ENCODE measurements at regions not wholly inside any gene's neighbourhood (a gene's known extent, or its start where the extent isn't known, plus 50 kb on each side); places are given as distances from the start of the nearest gene placed in this dataset.

- Histone ChIP-seq H3K9me3 (ENCODE audit: control insufficient read depth in 1 of 2, insufficient read depth in 1 of 2, low read depth in 1 of 2, low read length in 2 of 2) (no peaks in the 10 kb centered on the region), H2AFZ (ENCODE audit: low read depth, low read length, poor library complexity, severe bottlenecking) (no peak overlapping the region), H3K27me3 (ENCODE audit: insufficient read depth, low read length) (no peaks in the 10 kb centered on the region), H4K20me1 (ENCODE audit: insufficient read depth) (no peaks in the 10 kb centered on the region), H3K27ac (ENCODE audit: low read depth, low read length) (no peak overlapping the region), H3K79me2 (ENCODE audit: insufficient read depth, low read length) (no peaks in the 10 kb centered on the region), H3K9me2 (ENCODE audit: insufficient read depth) (no peaks in the 10 kb centered on the region), H3K4me3 (replicated peaks in 1 of 2; ENCODE audit: low read depth in 1 of 2, low read length in 2 of 2) (no peak overlapping the region), H3K36me3 (ENCODE audit: control insufficient read depth in 1 of 2, insufficient read depth in 2 of 2, low read length in 2 of 2) (no peaks in the 10 kb centered on the region), H3K9ac (ENCODE audit: low read length) (no peak overlapping the region), H3K4me2 (ENCODE audit: low read length) (no peak overlapping the region), H3K4me1 (ENCODE audit: control insufficient read depth in 1 of 2, insufficient read depth in 2 of 2, low read length in 2 of 2) (no peaks in the 10 kb centered on the region)
- intact Hi-C loops (cut with micrococcal nuclease), result no loop called here
- ChIA-PET RAD21 (ENCODE audit: low non-redundant PET in 1 of 2, low total read pairs in 2 of 2, uncharacterized antibody in 2 of 2, unreplicated experiment in 2 of 2) (no interaction called here), CTCF (no interaction called here), POLR2A (no interaction called here)
- ATAC-seq, result no peak
- BruUV-seq (replicated peaks), result no TSS peak
- DNase-seq (ENCODE audit: low read depth, low spot score), result no peak
- no peak for TF ChIP-seq SIN3A (IDR thresholded peaks at IDR 0.05; ENCODE audit: low read depth)
- TF ChIP-seq ZFX (IDR thresholded peaks at IDR 0.05), result no peak
- TF ChIP-seq ELF1 (IDR thresholded peaks at IDR 0.05; ENCODE audit: borderline replicate concordance, low read depth), result no peak
- TF ChIP-seq SP1 (IDR thresholded peaks at IDR 0.05; ENCODE audit: low read depth), result no peak
- no peak for TF ChIP-seq POLR2AphosphoS5 (IDR thresholded peaks at IDR 0.05; ENCODE audit: low read depth, low read length)
- no peak for TF ChIP-seq JUND (IDR thresholded peaks at IDR 0.05)
- TF ChIP-seq YY1 (IDR thresholded peaks at IDR 0.05; ENCODE audit: extremely low read depth, insufficient replicate concordance, low read depth, low read length), result no peak
- TF ChIP-seq CTCF (IDR thresholded peaks at IDR 0.05 in 2 of 3, conservative IDR thresholded peaks at IDR 0.05 in 1 of 3; ENCODE audit: borderline replicate concordance in 1 of 3, insufficient read depth in 1 of 3, low read depth in 2 of 3, low read length in 2 of 3), result no peak
- TF ChIP-seq, protein P1, sequence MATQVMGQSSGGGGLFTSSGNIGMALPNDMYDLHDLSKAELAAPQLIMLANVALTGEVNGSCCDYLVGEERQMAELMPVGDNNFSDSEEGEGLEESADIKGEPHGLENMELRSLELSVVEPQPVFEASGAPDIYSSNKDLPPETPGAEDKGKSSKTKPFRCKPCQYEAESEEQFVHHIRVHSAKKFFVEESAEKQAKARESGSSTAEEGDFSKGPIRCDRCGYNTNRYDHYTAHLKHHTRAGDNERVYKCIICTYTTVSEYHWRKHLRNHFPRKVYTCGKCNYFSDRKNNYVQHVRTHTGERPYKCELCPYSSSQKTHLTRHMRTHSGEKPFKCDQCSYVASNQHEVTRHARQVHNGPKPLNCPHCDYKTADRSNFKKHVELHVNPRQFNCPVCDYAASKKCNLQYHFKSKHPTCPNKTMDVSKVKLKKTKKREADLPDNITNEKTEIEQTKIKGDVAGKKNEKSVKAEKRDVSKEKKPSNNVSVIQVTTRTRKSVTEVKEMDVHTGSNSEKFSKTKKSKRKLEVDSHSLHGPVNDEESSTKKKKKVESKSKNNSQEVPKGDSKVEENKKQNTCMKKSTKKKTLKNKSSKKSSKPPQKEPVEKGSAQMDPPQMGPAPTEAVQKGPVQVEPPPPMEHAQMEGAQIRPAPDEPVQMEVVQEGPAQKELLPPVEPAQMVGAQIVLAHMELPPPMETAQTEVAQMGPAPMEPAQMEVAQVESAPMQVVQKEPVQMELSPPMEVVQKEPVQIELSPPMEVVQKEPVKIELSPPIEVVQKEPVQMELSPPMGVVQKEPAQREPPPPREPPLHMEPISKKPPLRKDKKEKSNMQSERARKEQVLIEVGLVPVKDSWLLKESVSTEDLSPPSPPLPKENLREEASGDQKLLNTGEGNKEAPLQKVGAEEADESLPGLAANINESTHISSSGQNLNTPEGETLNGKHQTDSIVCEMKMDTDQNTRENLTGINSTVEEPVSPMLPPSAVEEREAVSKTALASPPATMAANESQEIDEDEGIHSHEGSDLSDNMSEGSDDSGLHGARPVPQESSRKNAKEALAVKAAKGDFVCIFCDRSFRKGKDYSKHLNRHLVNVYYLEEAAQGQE (IDR thresholded peaks at IDR 0.05; ENCODE audit: low read depth), result no peak
- no peak for TF ChIP-seq SRF (IDR thresholded peaks at IDR 0.05; ENCODE audit: low read depth)
- TF ChIP-seq, protein P2, sequence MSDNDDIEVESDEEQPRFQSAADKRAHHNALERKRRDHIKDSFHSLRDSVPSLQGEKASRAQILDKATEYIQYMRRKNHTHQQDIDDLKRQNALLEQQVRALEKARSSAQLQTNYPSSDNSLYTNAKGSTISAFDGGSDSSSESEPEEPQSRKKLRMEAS (IDR thresholded peaks at IDR 0.05), result no peak
- TF ChIP-seq POLR2A (IDR thresholded peaks at IDR 0.05; ENCODE audit: borderline replicate concordance, extremely low read depth, insufficient read depth, insufficient read length), result no peak
- TF ChIP-seq EGR1 (IDR thresholded peaks at IDR 0.05; ENCODE audit: low read depth), result no peak
- TF ChIP-seq CEBPB (IDR thresholded peaks at IDR 0.05; ENCODE audit: low read depth), result no peak
Observed at GRCh38 chr4:156619154-156619934, 352.3 kb downstream of the PDGFC start.

Measured in HCT116 (cell line).